HEK293 (cell line): ENCODE measurements at regions not wholly inside any gene's neighbourhood (a gene's known extent, or its start where the extent isn't known, plus 50 kb on each side); places are given as distances from the start of the nearest gene placed in this dataset.

Source experiments
- CTCF ChIP-seq: fragments of 450-650 bp; formaldehyde crosslinking; IDR thresholded peaks from 2 replicates; pipeline ENCODE4 v1.5.1; 2016; ENCODE audit warnings: missing biosample characterization, missing genetic modification characterization
- ZBTB49 ChIP-seq: fragments of 450-650 bp; formaldehyde crosslinking; IDR thresholded peaks from 2 replicates; pipeline ENCODE4 v1.5.1; 2016; ENCODE audit warnings: missing biosample characterization, missing genetic modification characterization, low read depth
- ZFP37 ChIP-seq: fragments of 450-650 bp; formaldehyde crosslinking; IDR thresholded peaks from 2 replicates; pipeline ENCODE4 v1.5.1; 2016; ENCODE audit warnings: missing biosample characterization, missing genetic modification characterization
- ZNF112 ChIP-seq: fragments of 450-650 bp; formaldehyde crosslinking; IDR thresholded peaks from 2 replicates; pipeline ENCODE4 v1.5.0; 2017; ENCODE audit warnings: missing biosample characterization, missing genetic modification characterization
- ZNF404 ChIP-seq: fragments of 450-650 bp; formaldehyde crosslinking; IDR thresholded peaks from 2 replicates; pipeline ENCODE4 v1.5.1; 2017; ENCODE audit warnings: missing biosample characterization, missing genetic modification characterization
- ZNF530 ChIP-seq: fragments of 450-650 bp; formaldehyde crosslinking; IDR thresholded peaks from 2 replicates; pipeline ENCODE4 v1.5.1; 2016; ENCODE audit warnings: low read depth, missing biosample characterization, missing genetic modification characterization

- TF ChIP-seq ZFP37 (tag by site-specific recombination), result no peak
- TF ChIP-seq ZBTB49 (tag by site-specific recombination), result no peak
- TF ChIP-seq ZNF530 (tag by site-specific recombination), result no peak
- TF ChIP-seq ZNF404, result no peak
- no peak for TF ChIP-seq ZNF112 (tag by site-specific recombination)
- no peak for TF ChIP-seq CTCF (tag by site-specific recombination)
Measured at GRCh38 chr14:106204063-106204462, 677.7 kb downstream of the TMEM121 start.
